NCI-H146 treated with DMSO at 0.1 percent for 48 hours (cell line): ENCODE measurements at regions not wholly inside any gene's neighbourhood (a gene's known extent, or its start where the extent isn't known, plus 50 kb on each side); places are given as distances from the start of the nearest gene placed in this dataset.
"Not testable (repeated sequence)": the region's sequence is repeated elsewhere in the genome, so short reads cannot be mapped to it uniquely, and the experiment has no call there.

ENCODE experiments used
- DNase-seq: peaks from one replicate; lab custom pipeline; 2025; ENCODE audit not compliant: unreplicated experiment; lab: John Stamatoyannopoulos, UW

- DNase-seq: no peak
Measured at GRCh38 chr5:119694284-119694683, 64.9 kb downstream of the FAM170A start.

DNA sequence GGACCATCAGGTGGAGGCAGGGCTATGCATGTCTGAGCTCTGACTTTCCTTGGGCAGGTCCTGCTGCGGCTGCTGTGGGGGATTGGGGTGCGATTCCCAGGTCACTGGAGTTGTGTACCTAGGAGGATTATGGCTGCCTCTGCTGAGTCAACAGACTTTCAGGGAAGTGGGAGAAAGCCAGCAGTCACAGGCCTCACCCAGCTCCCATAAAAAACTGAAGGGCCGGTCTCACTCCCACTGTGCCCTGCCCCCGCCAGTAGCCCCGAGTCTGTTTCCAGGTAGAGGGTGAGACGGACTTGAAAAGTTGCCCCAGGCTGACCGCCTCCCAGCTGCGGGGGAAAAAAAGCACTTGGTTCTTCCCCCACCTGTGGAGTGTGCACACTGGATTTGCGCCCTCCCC is 76.7 kb downstream of the FAM170A start:
- DNase-seq: no peak

GRCh38 chr5:119708076-119708790 is 78.9 kb downstream of the FAM170A start:
- no peak for DNase-seq

GRCh38 chr5:119721775-119722174 is 92.4 kb downstream of the FAM170A start:
- DNase-seq: no peak

GRCh38 chr5:119725291-119725690 is 95.9 kb downstream of the FAM170A start:
- not testable (repeated sequence) for DNase-seq

DNA sequence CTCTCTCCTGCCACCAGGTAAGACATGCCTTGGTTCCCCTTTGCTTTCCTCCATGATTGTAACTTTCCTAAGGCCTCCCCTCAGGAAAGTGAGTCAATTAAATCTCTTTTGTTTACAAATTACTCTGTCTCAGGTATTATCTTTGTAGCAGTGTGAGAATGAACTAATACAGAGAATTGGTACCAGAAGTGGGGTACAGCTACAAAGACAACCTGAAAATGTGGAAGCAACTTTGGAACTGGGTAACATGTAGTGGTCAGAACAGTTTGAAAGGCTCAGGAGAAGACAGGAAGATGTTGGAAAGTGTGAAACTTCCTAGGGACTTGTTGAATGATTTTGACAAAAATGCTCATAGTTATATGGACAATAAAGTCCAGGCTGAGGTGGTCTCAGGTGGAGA is 97.2 kb downstream of the FAM170A start:
- DNase-seq: no peak

DNA sequence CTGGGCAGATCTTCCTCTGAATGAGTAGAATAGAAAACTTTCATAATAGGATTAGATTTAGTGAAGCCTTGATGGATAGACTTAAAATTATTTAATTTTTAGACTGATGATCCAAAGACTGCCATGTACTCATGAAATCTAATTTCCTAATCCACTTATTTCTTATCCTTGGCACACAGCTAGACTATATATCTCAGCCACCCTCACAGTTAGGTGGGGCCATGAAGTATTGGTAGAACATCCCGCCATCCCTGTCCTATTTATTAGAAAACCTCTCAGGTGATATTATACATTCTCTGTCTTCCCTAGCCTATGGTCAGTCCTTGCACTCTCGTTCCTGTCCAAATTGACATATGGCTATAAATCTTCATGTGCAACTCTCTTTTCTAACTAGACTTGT is 110.9 kb downstream of the FAM170A start:
- no peak for DNase-seq

GRCh38 chr5:119741691-119742090 is 112.3 kb downstream of the FAM170A start:
- DNase-seq: no peak

GRCh38 chr5:119742311-119742710 is 113.0 kb downstream of the FAM170A start:
- no peak for DNase-seq

GRCh38 chr5:119743927-119744326 is 114.6 kb downstream of the FAM170A start:
- peak; percentile 11 for DNase-seq

DNA sequence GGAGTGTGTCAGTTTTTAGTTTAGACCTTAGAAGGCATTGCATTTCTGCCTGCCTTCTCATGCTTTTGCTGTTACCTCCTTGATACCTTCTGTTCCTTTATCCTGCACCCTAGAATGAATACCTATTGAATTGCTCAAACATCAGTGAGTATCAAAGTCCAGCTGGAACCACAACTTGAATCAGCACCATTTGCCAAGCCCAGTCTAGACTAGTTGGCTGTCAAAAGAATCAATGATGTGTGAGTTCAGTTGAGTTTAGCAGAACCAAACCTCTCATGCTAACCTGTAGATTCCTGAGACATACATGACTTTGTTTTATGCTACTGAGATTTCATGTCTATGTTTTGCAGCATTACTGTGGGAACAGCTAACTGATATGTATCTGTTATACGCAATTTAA is 116.6 kb downstream of the FAM170A start:
- no peak for DNase-seq

DNA sequence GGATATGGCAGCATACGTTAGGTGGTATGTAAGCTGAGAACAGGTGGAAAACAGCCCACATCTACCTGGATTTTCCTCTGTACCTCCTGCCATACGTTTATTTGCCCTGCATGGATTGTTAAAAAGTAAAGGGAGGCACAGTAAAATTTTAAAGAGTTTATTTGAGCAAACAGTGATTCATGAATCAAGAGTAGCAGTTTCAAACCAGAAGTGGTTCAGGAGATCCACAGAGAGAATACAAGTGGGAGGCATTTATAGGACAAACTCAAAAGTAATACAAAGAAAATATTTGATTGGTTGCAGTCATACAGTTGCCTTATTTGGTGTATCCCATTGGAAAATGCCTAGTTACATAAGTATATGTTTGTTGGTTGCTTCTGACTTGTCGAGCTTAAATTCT is 117.6 kb downstream of the FAM170A start:
- no peak for DNase-seq

DNA sequence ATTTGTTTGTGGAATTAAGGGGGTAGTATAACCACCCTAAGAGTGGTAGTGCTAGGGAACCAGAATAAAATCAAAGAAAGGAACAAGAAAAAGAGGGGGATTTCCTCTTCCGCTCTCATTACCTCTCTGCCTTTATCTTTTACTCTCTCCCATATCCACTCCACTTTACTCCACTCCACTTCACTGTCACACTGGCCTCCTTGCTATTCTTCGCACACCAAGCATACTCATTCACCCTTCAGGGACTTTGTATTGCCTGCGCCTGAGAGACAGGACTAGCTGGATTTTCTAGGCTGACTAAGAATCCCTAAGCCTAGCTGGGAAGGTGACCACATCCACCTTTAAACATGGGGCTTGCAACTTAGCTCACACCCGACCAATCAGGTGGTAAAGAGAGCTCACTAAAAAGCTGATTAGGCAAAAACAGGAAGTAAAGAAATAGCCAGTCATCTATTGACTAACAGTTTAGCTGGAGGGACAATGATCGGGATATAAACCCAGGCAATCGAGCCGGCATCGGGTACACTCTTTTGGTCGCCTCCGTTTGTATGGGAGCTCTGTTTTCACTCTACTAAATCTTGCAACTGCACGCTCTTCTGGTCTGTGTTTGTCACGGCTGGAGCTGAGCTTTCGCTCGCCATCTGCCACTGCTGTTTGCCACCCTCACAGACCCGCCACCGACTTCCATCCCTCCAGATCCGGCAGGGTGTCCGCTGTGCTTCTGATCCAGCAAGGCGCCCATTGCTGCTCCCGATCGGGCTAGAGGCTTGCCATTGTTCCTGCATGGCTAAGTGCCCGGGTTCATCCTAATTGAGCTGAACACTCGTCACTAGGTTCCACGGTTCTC is 121.8 kb downstream of the FAM170A start:
- DNase-seq: no peak

DNA sequence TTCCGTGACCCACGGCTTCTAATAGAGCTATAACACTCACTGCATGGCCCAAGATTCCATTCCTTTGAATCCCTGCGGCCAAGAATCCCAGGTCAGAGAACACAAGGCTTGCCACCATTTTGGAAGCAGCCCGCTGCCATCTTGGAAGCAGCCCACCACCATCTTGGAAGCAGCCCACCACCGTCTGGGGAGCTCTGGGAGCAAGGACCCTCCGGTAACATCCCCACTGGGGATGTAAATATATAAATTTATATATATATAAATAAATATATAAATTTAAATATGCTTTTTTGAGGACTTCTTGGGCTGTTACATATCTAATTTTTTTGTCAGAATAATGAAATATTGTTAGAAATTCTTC is 122.4 kb downstream of the FAM170A start:
- DNase-seq: no peak

- no peak for DNase-seq
Measured at GRCh38 chr5:119752921-119753886, 123.8 kb downstream of the FAM170A start.

DNA sequence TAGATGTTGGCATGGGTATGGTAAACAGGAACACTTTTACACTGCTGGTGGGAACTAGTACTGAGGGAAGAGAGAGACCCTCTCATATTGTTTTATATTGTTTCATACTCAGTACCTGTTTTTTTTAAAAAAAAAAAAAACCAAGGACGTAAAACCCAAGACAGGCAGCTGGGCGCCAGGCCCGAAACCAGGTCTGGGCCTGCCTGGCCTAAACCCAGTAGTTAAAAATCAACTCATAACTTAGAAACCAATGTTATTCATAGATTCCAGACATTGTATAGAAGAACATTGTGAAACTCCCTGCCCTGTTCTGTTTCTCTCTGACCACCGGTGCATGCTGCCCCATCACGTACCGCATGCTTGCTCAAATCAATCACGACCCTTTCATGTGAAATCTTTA is 125.5 kb downstream of the FAM170A start:
- DNase-seq: not testable (repeated sequence)

DNA sequence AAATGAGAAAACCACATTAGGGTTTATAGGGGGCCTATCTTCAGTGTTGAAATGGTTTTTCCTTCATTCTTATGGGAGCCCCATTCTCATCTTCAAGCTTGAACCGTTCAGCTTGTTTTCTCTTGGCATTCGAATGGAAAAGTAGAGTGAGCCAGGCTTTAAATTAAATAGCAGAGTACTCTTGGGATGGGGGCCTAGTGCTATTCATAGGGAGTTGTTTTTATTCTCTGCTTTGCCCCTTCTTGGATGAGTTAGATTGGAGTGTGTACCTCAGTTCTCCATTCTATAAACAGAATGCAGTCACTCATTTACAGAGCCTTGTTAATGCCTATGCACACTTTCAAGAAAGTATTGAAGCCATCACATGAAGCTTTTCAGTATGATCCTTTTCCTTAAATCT is 127.9 kb downstream of the FAM170A start:
- no peak for DNase-seq

DNA sequence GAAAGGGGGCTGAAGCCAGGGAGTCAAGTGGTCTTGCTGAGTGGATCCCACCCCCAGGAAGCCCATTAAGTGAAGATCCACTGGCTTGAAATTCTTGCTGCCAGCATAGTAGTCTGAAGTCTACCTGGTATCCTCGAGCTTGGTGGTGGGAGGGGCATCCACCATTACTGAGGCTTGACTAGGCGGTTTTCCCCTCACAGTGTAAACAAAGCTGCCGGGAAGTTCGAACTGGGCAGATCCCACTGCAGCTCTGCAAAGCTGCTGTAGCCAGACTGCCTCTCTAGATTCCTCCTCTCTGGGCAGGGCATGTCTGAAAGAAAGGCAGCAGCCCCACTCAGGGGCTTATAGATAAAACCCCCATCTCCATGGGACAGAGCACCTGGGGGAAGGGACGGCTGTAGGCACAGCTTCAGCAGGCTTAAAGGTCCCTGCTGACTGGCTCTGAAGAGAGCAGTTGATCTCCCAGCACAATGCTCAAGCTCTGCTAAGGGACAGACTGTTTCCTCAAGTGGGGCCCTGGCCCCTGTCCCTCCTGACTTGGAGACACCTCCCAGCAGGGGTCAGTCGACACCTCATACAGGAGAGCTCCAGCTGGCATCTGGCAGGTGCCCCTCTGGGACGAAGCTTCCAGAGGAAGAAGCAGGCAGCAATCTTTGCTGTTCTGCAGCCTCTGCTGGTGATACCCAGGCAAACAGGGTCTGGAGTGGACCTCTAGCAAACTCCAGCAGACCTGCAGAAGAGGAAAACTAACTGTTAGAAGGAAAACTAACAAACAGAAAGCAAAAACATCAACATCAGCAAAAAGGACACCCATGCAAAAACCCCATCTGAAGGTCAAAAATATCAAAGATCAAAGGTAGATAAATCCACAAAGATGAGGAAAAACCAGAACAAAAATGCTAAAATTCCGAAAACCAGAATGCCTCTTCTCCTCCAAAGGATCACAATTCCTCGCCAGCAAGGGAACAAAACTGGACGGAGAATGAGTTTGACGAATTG is 140.6 kb downstream of the FAM170A start:
- not testable (repeated sequence) for DNase-seq

DNA sequence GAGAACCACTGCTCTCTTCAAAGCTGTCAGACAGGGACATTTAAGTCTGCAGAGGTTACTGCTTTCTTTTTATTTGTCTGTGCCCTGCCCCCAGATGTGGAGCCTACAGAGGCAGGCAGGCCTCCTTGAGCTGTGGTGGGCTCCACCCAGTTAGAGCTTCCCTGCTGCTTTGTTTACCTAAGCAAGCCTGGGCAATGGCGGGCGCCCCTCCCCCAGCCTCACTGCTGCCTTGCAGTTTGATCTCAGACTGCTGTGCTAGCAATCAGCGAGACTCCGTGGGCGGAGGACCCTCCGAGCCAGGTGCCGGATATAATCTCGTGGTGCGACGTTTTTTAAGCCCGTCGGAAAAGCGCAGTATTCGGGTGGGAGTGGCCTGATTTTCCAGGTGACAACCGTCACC is 150.8 kb downstream of the FAM170A start:
- not testable (repeated sequence) for DNase-seq

DNA sequence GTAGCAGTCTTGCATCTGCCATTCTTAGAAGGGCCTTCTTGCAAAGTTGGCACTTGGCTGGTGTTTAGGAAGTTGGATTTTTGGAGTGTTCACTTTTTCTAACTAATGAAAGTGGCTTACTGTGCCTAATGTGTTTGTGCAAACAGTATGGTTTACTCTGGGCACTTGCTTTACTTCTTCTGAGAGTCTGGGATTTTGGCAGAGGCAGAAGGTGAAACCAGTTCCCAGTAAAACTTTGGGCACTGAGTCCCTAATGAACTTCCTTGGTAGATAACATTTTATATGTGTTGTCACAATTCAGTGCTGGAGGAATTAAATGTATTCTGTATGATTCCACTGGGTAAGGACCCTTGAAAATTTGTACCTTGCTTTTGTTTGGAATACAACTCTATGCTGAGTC is 155.7 kb downstream of the FAM170A start:
- no peak for DNase-seq
